MCF 10A (cell line): ENCODE measurements at regions not wholly inside any gene's neighbourhood (a gene's known extent, or its start where the extent isn't known, plus 50 kb on each side); places are given as distances from the start of the nearest gene placed in this dataset.

Source experiments
- BruUV-seq: library from RNA; stranded (reverse); fragments of 400-500 nt; replicated peaks from 2 replicates; lab custom pipeline; 2021; lab: Mats Ljungman, UMichigan
- CTCF ChIA-PET: fragments of 300-600 bp; sonication (Branson Sonifier 250); formaldehyde crosslinking; extraction: SDS; loops from one replicate; lab custom pipeline; 2021; ENCODE audit warnings: antibody characterized with exemption, inconsistent platforms; lab: Yijun Ruan, JAX
- POLR2A ChIA-PET: fragments of 300-600, 350-650 bp; sonication (Branson Sonifier 250); formaldehyde crosslinking; extraction: SDS; loops from one replicate; lab custom pipeline; 2020; ENCODE audit warnings: antibody characterized with exemption, inconsistent platforms; lab: Yijun Ruan, JAX
- DNase-seq: peaks from one replicate; pipeline ENCODE4 v3.0.0-alpha.2; 2018; ENCODE audit not compliant: unreplicated experiment
- H3K27ac Mint-ChIP-seq: one replicate; pipeline ENCODE4 v1.8.0; 2022; ENCODE audit warnings: mild to moderate bottlenecking, low read depth, mixed read lengths; ENCODE audit not compliant: unreplicated experiment
- H3K27me3 Mint-ChIP-seq: one replicate; pipeline ENCODE4 v1.8.0; 2022; ENCODE audit warnings: mixed read lengths; ENCODE audit not compliant: insufficient read depth, unreplicated experiment
- H3K36me3 Mint-ChIP-seq: one replicate; pipeline ENCODE4 v1.8.0; 2022; ENCODE audit warnings: mild to moderate bottlenecking, moderate library complexity, mixed read lengths; ENCODE audit not compliant: insufficient read depth, unreplicated experiment
- H3K4me1 Mint-ChIP-seq: one replicate; pipeline ENCODE4 v1.8.0; 2022; ENCODE audit warnings: mixed read lengths; ENCODE audit not compliant: insufficient read depth, unreplicated experiment
- H3K4me3 Mint-ChIP-seq: one replicate; pipeline ENCODE4 v1.8.0; 2022; ENCODE audit warnings: mild to moderate bottlenecking, moderate library complexity, mixed read lengths; ENCODE audit not compliant: unreplicated experiment
- H3K9me3 Mint-ChIP-seq: one replicate; pipeline ENCODE4 v1.8.0; 2022; ENCODE audit warnings: mixed read lengths; ENCODE audit not compliant: unreplicated experiment
- CTCF ChIP-seq: fragments of 200-600 bp; IDR thresholded peaks from one replicate; pipeline ENCODE4 v1.8.0; 2022; ENCODE audit warnings: antibody characterized with exemption, mild to moderate bottlenecking; ENCODE audit not compliant: unreplicated experiment
- intact Hi-C: fragments of 100-400 bp; cut with micrococcal nuclease; formaldehyde crosslinking; loops from 2 replicates; pipeline ENCODE4 v1.14.1; 2022

- ChIA-PET POLR2A (interaction anchor here (0.8 kb wide), 1 partner anchor 10 kb away, joined by 3 read pairs; no protein-coding TSS in a partner anchor), CTCF (no interaction called here)
- H3K27ac Mint-ChIP-seq: no peak overlapping the region
- H3K9me3 Mint-ChIP-seq: peaks cover 9% of the 10 kb centered on the region
- no peaks in the 10 kb centered on the region for H3K36me3 Mint-ChIP-seq
- DNase-seq: no peak
- TF ChIP-seq CTCF: no peak
- intact Hi-C loops: no loop called here
- H3K4me3 Mint-ChIP-seq: no peak overlapping the region
- H3K4me1 Mint-ChIP-seq: no peaks in the 10 kb centered on the region
- BruUV-seq: no TSS peak
- H3K27me3 Mint-ChIP-seq: no peaks in the 10 kb centered on the region
Observed at GRCh38 chr3:82276992-82277391, 515.5 kb upstream of the GBE1 start.

- Mint-ChIP-seq H3K9me3 (peaks cover 20% of the 10 kb centered on the region), H3K4me1 (no peaks in the 10 kb centered on the region), H3K36me3 (no peaks in the 10 kb centered on the region), H3K4me3 (no peak overlapping the region), H3K27ac (no peak overlapping the region), H3K27me3 (no peaks in the 10 kb centered on the region)
- no TSS peak for BruUV-seq
- TF ChIP-seq CTCF: no peak
- intact Hi-C loops: no loop called here
- ChIA-PET CTCF (no interaction called here), POLR2A (interaction anchor here (0.7 kb wide), 1 partner anchor 8 kb away, joined by 3 read pairs; no protein-coding TSS in a partner anchor)
- no peak for DNase-seq
Observed at GRCh38 chr3:82274897-82275296, 513.5 kb upstream of the GBE1 start.

- TF ChIP-seq CTCF: no peak
- Mint-ChIP-seq H3K9me3 (peaks cover 8% of the 10 kb centered on the region), H3K27ac (no peak overlapping the region), H3K4me1 (no peaks in the 10 kb centered on the region), H3K27me3 (no peaks in the 10 kb centered on the region), H3K4me3 (no peak overlapping the region), H3K36me3 (no peaks in the 10 kb centered on the region)
- ChIA-PET CTCF (no interaction called here), POLR2A (no interaction called here)
- no TSS peak for BruUV-seq
- DNase-seq: no peak
- intact Hi-C loops: no loop called here
Observed at GRCh38 chr3:82265747-82266146, 504.3 kb upstream of the GBE1 start.

GRCh38 chr3:82262193-82262592 lies 500.7 kb upstream of the GBE1 start:
- Mint-ChIP-seq H3K36me3 (no peaks in the 10 kb centered on the region), H3K9me3 (peaks cover 8% of the 10 kb centered on the region), H3K4me3 (no peak overlapping the region), H3K4me1 (no peaks in the 10 kb centered on the region), H3K27me3 (no peaks in the 10 kb centered on the region), H3K27ac (no peak overlapping the region)
- ChIA-PET CTCF (no interaction called here), POLR2A (no interaction called here)
- DNase-seq: no peak
- intact Hi-C loops: no loop called here
- no peak for TF ChIP-seq CTCF
- BruUV-seq: no TSS peak
